GM10248 (cell line): ENCODE measurements at regions not wholly inside any gene's neighbourhood (a gene's known extent, or its start where the extent isn't known, plus 50 kb on each side); places are given as distances from the start of the nearest gene placed in this dataset.

Experiments used
- CTCF ChIA-PET: fragments of 300-600 bp; sonication (Branson Sonifier 250); formaldehyde crosslinking; extraction: SDS; loops from one replicate; lab custom pipeline; 2021; ENCODE audit warnings: antibody characterized with exemption; lab: Yijun Ruan, JAX
- POLR2A ChIA-PET: fragments of 350-650 bp; sonication (Branson Sonifier 250); formaldehyde crosslinking; extraction: SDS; loops from one replicate; lab custom pipeline; 2020; ENCODE audit warnings: antibody characterized with exemption; lab: Yijun Ruan, JAX
- DNase-seq: peaks from one replicate; pipeline ENCODE4 v3.0.0; 2012; ENCODE audit errors: extremely low spot score
- TF ChIP-seq, protein P1 (sequence below): IDR thresholded peaks from 2 replicates; pipeline ENCODE4 v1.5.1; 2012; ENCODE audit warnings: mild to moderate bottlenecking, low read depth; ENCODE audit errors: extremely low read depth, missing control alignments, control extremely low read depth

DNA sequence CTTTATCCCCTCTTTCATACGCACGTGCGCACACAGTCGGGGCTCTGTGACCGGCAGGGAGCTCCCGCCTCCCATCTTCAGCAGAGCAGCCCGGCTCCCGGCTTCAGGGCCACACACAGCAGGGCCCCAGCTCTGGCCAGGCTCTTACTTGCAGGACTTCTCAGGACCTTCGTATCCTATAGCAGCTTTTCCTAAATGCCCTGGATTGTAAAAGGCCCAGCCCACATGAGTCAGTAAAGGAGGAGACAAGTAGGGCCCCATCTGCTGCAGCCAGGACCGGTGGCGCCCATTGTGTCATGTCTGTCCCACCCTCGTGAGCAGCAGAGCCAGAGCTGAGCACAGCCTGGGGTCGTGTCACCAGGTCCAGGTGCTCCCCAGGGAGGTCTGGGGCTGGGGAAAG lies 107.6 kb upstream of the VSTM2B start:
- ChIA-PET POLR2A (no interaction called here), CTCF (no interaction called here)
- TF ChIP-seq, protein P1, sequence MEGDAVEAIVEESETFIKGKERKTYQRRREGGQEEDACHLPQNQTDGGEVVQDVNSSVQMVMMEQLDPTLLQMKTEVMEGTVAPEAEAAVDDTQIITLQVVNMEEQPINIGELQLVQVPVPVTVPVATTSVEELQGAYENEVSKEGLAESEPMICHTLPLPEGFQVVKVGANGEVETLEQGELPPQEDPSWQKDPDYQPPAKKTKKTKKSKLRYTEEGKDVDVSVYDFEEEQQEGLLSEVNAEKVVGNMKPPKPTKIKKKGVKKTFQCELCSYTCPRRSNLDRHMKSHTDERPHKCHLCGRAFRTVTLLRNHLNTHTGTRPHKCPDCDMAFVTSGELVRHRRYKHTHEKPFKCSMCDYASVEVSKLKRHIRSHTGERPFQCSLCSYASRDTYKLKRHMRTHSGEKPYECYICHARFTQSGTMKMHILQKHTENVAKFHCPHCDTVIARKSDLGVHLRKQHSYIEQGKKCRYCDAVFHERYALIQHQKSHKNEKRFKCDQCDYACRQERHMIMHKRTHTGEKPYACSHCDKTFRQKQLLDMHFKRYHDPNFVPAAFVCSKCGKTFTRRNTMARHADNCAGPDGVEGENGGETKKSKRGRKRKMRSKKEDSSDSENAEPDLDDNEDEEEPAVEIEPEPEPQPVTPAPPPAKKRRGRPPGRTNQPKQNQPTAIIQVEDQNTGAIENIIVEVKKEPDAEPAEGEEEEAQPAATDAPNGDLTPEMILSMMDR: no peak
- DNase-seq: no peak

DNA sequence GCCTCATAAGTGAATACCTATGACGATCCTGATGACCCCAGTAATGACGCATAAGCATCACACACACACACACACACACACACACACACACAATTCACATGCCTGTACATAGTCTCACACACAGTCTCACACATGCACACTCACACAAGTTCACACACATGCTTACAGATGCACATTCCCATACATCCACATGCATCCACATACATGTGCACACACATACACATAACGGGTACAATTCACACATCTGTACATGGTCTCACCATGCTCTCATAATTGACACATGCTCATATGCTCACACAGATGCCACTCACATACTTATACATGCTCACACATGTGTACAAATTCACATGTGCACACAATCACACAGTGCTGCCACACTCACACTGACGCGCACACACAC lies 105.7 kb upstream of the VSTM2B start:
- TF ChIP-seq, protein P1: no peak
- ChIA-PET CTCF (no interaction called here), POLR2A (no interaction called here)
- DNase-seq: no peak

DNA sequence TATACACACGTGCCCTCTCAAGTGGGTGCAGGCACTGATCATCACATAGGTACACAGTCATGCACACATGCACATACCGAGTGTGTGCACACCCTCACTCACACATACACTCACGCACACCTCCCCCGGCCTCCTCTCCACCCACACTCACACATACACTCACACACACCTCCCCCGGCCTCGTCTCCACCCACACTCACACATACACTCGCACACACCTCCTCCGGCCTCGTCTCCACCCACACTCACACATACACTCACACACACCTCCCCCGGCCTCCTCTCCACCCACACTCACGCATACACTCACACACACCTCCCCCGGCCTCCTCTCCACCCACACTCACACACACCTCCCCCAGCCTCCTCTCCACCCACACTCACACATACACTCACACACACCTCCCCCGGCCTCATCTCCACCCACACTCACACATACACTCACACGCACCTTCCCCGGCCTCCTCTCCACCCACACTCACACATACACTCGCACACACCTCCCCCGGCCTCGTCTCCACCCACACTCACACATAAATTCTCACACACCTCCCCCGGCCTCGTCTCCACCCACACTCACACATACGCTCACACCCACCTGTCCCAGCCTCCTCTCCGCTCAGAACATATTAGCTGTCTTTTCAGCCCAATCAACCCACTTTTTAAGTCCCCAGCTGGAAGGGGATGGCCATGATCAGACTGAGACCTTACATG lies 105.2 kb upstream of the VSTM2B start:
- ChIA-PET CTCF (no interaction called here), POLR2A (no interaction called here)
- TF ChIP-seq, protein P1: no peak
- no peak for DNase-seq

DNA sequence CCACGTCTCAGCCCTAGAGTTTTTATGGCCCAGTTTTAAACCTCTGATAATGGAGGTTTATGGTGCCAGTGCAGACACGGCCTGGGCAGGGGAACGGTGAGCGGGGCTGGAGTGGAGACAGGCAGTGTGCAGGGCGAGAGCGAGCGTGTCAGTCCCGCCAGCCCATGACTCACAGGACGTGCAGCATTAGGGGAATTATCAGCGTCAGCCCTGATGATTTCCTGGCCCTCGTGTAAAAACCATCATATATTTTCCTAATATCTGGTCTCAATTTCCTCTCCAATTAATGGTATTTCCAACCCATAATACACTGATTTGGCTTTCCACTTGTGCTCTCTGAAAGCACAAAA lies 104.6 kb upstream of the VSTM2B start:
- ChIA-PET POLR2A (no interaction called here), CTCF (no interaction called here)
- no peak for DNase-seq
- TF ChIP-seq, protein P1: no peak

DNA sequence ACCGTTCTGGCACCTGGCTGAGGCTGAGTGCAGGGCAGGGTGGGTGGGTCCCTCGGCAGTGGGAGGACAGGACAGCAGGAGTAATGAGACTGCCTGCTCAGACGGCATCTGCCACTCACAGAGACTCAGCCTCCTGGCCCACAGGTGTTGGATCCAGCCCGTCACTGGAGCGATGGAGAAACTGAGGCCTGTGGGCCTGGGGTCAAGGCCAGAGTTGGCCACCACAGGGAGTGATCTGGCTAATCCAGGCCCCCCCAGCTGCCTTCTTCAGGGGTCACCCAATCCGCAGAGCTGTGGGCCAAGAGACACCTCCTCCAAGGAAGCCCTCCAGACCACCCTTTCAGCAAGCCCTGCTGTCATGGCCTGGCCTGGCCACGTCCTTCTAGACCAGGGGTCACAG lies 103.7 kb upstream of the VSTM2B start:
- ChIA-PET POLR2A (no interaction called here), CTCF (no interaction called here)
- TF ChIP-seq, protein P1: no peak
- no peak for DNase-seq

DNA sequence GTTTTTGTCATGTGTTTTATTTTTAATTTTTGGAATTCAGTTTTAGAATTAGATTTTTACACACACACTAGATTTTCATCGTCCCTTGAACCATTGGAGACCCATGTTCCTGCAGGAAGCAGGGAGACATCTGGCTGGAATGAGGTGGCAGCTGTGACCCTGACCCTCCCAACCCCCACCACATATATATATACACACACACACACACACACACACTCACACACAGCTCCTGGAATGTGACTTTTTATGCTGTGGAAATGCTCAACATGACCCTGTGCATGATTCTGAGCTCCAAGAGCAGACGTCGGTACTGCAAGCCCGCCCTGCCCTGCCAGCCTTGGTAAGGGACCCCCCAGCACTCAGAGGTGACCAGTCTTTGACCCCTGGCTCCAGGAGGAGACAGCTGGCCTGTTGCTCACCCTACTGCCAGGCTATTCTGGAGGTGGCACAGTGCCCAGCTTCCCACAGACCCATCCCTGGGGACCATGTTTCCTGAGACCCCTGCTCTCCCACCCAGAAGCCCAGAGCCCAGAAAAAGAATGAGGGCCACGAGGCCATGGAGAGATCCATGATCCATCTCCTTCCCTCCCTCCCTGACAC lies 103.2 kb upstream of the VSTM2B start:
- CTCF ChIA-PET: no interaction called here
- POLR2A ChIA-PET: no interaction called here
- DNase-seq: no peak
- TF ChIP-seq, protein P1: no peak
